ENCODE measurements at regions not wholly inside any gene's neighbourhood (a gene's known extent, or its start where the extent isn't known, plus 50 kb on each side); places are given as distances from the start of the nearest gene placed in this dataset.

DNA sequence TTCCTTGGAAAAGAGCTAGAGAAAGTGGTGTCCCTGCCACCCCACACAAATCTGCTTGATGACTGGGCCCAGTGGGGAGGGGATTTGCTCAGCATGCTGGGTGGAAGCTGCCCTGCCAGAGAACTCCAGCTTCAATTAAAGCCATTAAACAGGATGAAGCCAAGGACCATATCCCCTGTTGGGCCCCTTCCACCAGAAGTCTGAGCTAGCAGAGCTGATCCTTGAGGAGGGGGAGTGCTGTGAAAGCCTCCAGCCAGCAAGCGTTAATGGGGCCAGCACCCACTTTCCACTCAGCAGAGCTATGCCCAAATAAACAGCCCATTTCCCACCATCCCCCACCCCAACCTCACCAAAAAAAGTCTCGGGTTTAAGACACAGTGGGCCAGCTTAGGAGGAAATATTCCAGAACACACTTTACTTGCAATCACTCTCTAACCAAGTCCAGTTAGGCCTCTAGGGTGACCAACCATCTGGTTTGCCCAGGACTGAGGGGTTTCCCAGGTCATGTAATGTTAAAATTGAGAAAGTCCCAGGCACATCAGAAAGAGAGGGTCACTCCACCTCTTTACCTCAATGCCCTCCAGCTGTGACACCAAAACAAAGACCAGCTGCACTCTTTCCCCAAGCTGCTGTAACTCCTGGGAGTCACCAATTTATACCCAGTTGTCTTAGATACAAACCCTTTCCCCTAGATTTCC lies 132.3 kb downstream of the FOXI3 start:
- Mint-ChIP-seq H3K4me3 (no peak overlapping the region), H3K4me1 (ENCODE audit: low read depth) (no peaks in the 10 kb centered on the region), H3K36me3 (ENCODE audit: low read depth) (no peaks in the 10 kb centered on the region), H3K9me3 (no peaks in the 10 kb centered on the region), H3K27me3 (peaks cover 26% of the 10 kb centered on the region), H3K27ac (no peak overlapping the region)
- intact Hi-C loops (cut with DNase I, micrococcal nuclease), result no loop called here
- Histone ChIP-seq H3K4me3 (ENCODE audit: low read length) (no peak overlapping the region), H3K9me3 (ENCODE audit: control insufficient read depth in 1 of 2, insufficient read depth in 1 of 2, low read length in 2 of 2) (peaks cover 0 to 4% of the 10 kb centered on the region in 2 experiments), H3K27me3 (ENCODE audit: control insufficient read depth in 1 of 2, insufficient read depth in 2 of 2, low read length in 2 of 2) (peaks cover 4 to 5% of the 10 kb centered on the region in 2 experiments), H3K27ac (ENCODE audit: low read depth in 1 of 2, low read length in 2 of 2) (no peak overlapping the region), H3K36me3 (ENCODE audit: insufficient read depth, low read length) (no peaks in the 10 kb centered on the region), H3K4me1 (ENCODE audit: insufficient read depth, low read length) (no peaks in the 10 kb centered on the region)
- ATAC-seq (ENCODE audit: poor library complexity), result no peak
- DNase-seq, result no peak
- ChIA-PET POLR2A (no interaction called here), CTCF (no interaction called here)
- TF ChIP-seq, protein P1, sequence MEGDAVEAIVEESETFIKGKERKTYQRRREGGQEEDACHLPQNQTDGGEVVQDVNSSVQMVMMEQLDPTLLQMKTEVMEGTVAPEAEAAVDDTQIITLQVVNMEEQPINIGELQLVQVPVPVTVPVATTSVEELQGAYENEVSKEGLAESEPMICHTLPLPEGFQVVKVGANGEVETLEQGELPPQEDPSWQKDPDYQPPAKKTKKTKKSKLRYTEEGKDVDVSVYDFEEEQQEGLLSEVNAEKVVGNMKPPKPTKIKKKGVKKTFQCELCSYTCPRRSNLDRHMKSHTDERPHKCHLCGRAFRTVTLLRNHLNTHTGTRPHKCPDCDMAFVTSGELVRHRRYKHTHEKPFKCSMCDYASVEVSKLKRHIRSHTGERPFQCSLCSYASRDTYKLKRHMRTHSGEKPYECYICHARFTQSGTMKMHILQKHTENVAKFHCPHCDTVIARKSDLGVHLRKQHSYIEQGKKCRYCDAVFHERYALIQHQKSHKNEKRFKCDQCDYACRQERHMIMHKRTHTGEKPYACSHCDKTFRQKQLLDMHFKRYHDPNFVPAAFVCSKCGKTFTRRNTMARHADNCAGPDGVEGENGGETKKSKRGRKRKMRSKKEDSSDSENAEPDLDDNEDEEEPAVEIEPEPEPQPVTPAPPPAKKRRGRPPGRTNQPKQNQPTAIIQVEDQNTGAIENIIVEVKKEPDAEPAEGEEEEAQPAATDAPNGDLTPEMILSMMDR (IDR thresholded peaks at IDR 0.05), result no peak

- ChIA-PET CTCF (no interaction called here), POLR2A (no interaction called here)
- DNase-seq (no peak), ATAC-seq (ENCODE audit: poor library complexity) (no peak)
- intact Hi-C loops (cut with DNase I, micrococcal nuclease), result no loop called here
- H3K9me3 ChIP-seq (ENCODE audit: control insufficient read depth in 1 of 2, insufficient read depth in 1 of 2, low read length in 2 of 2), result peaks cover 0 to 4% of the 10 kb centered on the region in 2 experiments
- H3K27me3 ChIP-seq (ENCODE audit: control insufficient read depth in 1 of 2, insufficient read depth in 2 of 2, low read length in 2 of 2), result peaks cover 4 to 5% of the 10 kb centered on the region in 2 experiments
- Mint-ChIP-seq H3K27ac (no peak overlapping the region), H3K27me3 (peaks cover 26% of the 10 kb centered on the region), H3K36me3 (ENCODE audit: low read depth) (no peaks in the 10 kb centered on the region), H3K4me1 (ENCODE audit: low read depth) (no peaks in the 10 kb centered on the region), H3K4me3 (no peak overlapping the region), H3K9me3 (no peaks in the 10 kb centered on the region)
- TF ChIP-seq, protein P1 (IDR thresholded peaks at IDR 0.05), result no peak
- H3K4me1 ChIP-seq (ENCODE audit: insufficient read depth, low read length), result no peaks in the 10 kb centered on the region
- no peaks in the 10 kb centered on the region for H3K36me3 ChIP-seq (ENCODE audit: insufficient read depth, low read length)
- H3K27ac ChIP-seq (ENCODE audit: low read depth in 1 of 2, low read length in 2 of 2), result no peak overlapping the region
- no peak overlapping the region for H3K4me3 ChIP-seq (ENCODE audit: low read length)
Observed at GRCh38 chr2:88318956-88319330, 133.6 kb downstream of the FOXI3 start.

DNA sequence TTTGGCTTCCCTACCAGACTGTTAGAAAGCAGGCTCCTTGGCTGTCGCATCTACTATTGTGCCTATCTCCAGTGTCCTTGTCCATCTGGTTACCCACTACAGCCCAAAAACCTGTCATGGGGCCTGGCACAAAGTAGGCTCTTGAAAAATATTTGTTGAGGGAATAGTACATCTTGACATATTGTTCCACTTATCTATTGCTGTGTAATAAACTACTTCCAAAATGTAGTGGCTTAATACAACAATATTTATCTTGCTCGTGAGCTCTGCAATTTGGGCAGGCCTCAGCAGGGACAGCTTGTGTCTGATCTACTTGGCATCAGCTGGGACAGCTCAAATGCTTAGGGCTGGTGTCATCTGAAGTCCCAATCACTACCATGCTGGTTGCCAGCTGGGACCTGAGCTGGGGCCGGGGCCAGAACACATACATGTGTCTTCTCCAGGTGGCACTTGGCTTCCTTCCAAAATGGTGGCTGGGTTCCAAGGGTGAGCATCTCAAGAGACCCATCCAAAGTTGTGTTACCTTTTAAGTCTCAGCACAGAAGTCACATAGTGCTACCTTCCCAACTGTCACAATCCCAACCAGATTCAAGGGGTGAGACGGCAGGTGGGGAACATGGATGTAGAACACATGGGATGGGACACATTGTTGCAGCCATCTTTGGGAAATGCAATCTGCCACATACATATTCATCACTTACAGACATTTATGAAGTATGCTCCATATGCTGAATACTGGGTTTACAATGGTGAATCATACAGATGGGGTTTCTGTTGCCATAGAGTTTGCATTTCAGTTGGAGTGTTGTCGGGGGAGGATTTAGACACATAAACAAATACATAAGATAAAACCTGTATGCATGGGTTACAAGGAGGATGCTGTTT lies 134.2 kb downstream of the FOXI3 start:
- Histone ChIP-seq H3K9me3 (ENCODE audit: control insufficient read depth in 1 of 2, insufficient read depth in 1 of 2, low read length in 2 of 2) (peaks cover 0 to 4% of the 10 kb centered on the region in 2 experiments), H3K27me3 (ENCODE audit: control insufficient read depth in 1 of 2, insufficient read depth in 2 of 2, low read length in 2 of 2) (peaks cover 0 to 5% of the 10 kb centered on the region in 2 experiments), H3K4me1 (ENCODE audit: insufficient read depth, low read length) (no peaks in the 10 kb centered on the region), H3K36me3 (ENCODE audit: insufficient read depth, low read length) (no peaks in the 10 kb centered on the region), H3K27ac (ENCODE audit: low read depth in 1 of 2, low read length in 2 of 2) (no peak overlapping the region), H3K4me3 (ENCODE audit: low read length) (no peak overlapping the region)
- TF ChIP-seq, protein P1 (IDR thresholded peaks at IDR 0.05), result no peak
- ATAC-seq (ENCODE audit: poor library complexity) (no peak), DNase-seq (no peak)
- H3K27ac Mint-ChIP-seq, result no peak overlapping the region
- H3K9me3 Mint-ChIP-seq, result no peaks in the 10 kb centered on the region
- no peaks in the 10 kb centered on the region for H3K4me1 Mint-ChIP-seq (ENCODE audit: low read depth)
- no peaks in the 10 kb centered on the region for H3K36me3 Mint-ChIP-seq (ENCODE audit: low read depth)
- intact Hi-C loops (cut with DNase I, micrococcal nuclease), result no loop called here
- peaks cover 26% of the 10 kb centered on the region for H3K27me3 Mint-ChIP-seq
- H3K4me3 Mint-ChIP-seq, result no peak overlapping the region
- ChIA-PET POLR2A (no interaction called here), CTCF (no interaction called here)
